HepG2 (cell line): ENCODE measurements at regions not wholly inside any gene's neighbourhood (a gene's known extent, or its start where the extent isn't known, plus 50 kb on each side); places are given as distances from the start of the nearest gene placed in this dataset.

Source experiments
- ATAC-seq: fragments of 200-7000 bp; cut with Tn5 transposase; 3 replicates; pipeline ENCODE4 v1.9.1; 2020; ENCODE audit warnings: mild to moderate bottlenecking, moderate library complexity
- BruUV-seq: library from RNA; stranded (reverse); fragments of 400-500 nt; replicated peaks from 2 replicates; lab custom pipeline; 2021; lab: Mats Ljungman, UMichigan
- CTCF ChIA-PET: fragments of 300-600 bp; formaldehyde crosslinking; extraction: SDS; loops from one replicate; lab custom pipeline; 2021; ENCODE audit warnings: low total read pairs, inconsistent platforms, low intra/inter-chr PET ratio; lab: Yijun Ruan, JAX
- POLR2A ChIA-PET: fragments of 350-600 bp; sonication (Branson Sonifier 250); formaldehyde crosslinking; loops from one replicate; lab custom pipeline; 2020; ENCODE audit warnings: antibody characterized with exemption, inconsistent platforms; lab: Yijun Ruan, JAX
- DNase-seq: peaks from one replicate; pipeline ENCODE4 v3.0.0-alpha.2; 2015; ENCODE audit warnings: low spot score
- FAIRE-seq: peaks from 3 replicates; lab custom pipeline; 2011; peaks lifted over from hg19 to GRCh38; lab: Jason Lieb, UNC
- H2AFZ ChIP-seq: one replicate; pipeline ENCODE4 v1.6.1; 2011; ENCODE audit warnings: low read length, inconsistent platforms
- H3K27ac ChIP-seq: fragments of 300-600 bp; 3 replicates; pipeline ENCODE4 v1.8.0; 2011; ENCODE audit warnings: mixed run types, mild to moderate bottlenecking, mixed read lengths, low read length, inconsistent platforms; ENCODE audit not compliant: insufficient read depth; ENCODE audit errors: extremely low read length
- H3K27me3 ChIP-seq, 2 experiments: fragments of 200-600 bp in 1 of 2; 2 replicates in 1 of 2; 3 replicates in 1 of 2; pipeline versions ENCODE4 v1.6.0 to v1.8.0; 2011; ENCODE audit warnings: low read length in 2 of 2, mild to moderate bottlenecking in 2 of 2, moderate library complexity in 2 of 2, inconsistent platforms in 1 of 2; ENCODE audit not compliant: insufficient read depth in 2 of 2, control insufficient read depth in 1 of 2
- H3K36me3 ChIP-seq, 2 experiments: fragments of 200-600 bp in 1 of 2; replicated peaks in 1 of 2; 2 replicates in 1 of 2; 3 replicates in 1 of 2; pipeline versions ENCODE4 v1.5.1 to v1.8.0; 2011; ENCODE audit warnings: low read length in 2 of 2, inconsistent platforms in 1 of 2; ENCODE audit not compliant: insufficient read depth in 2 of 2, control insufficient read depth in 1 of 2
- H3K4me1 ChIP-seq: 2 replicates; pipeline ENCODE4 v1.5.1; 2012; ENCODE audit warnings: low read length, inconsistent platforms; ENCODE audit not compliant: insufficient read depth
- H3K4me2 ChIP-seq: 2 replicates; pipeline ENCODE4 v1.6.0; 2011; ENCODE audit warnings: low read depth, low read length, inconsistent platforms
- H3K4me3 ChIP-seq, 3 experiments: fragments of 200-600 bp in 1 of 3; sonication (generic), shearing (Covaris generic) in 1 of 3; replicated peaks in 1 of 3; 2 replicates each; pipeline ENCODE4 v1.5.1; 2011 to 2016; ENCODE audit warnings: low read length in 3 of 3, inconsistent platforms in 2 of 3, low read depth in 2 of 3, mild to moderate bottlenecking in 2 of 3, control low read depth in 1 of 3, mixed read lengths in 1 of 3; ENCODE audit not compliant: insufficient read depth in 1 of 3
- H3K79me2 ChIP-seq: one replicate; pipeline ENCODE4 v1.6.1; 2011; ENCODE audit warnings: low read length, inconsistent platforms; ENCODE audit not compliant: insufficient read depth
- H3K9ac ChIP-seq: 2 replicates; pipeline ENCODE4 v1.6.0; 2011; ENCODE audit warnings: mild to moderate bottlenecking, low read depth, low read length, inconsistent platforms; ENCODE audit not compliant: insufficient read depth
- H3K9me3 ChIP-seq: 2 replicates; pipeline ENCODE4 v1.5.1; 2012; ENCODE audit warnings: mild to moderate bottlenecking, low read length
- H4K20me1 ChIP-seq: 2 replicates; pipeline ENCODE4 v1.6.0; 2011; ENCODE audit warnings: inconsistent platforms, mild to moderate bottlenecking, low read length, moderate library complexity; ENCODE audit not compliant: insufficient read depth
- CCDC6 ChIP-seq: sonication (generic); formaldehyde crosslinking; IDR thresholded peaks from 2 replicates; pipeline ENCODE4 v1.8.1; 2022; ENCODE audit warnings: mild to moderate bottlenecking, missing genetic modification reagents, moderate library complexity
- HCFC1 ChIP-seq: fragments of 150-350 bp; IDR thresholded peaks from 2 replicates; pipeline ENCODE4 v1.6.1; 2014; ENCODE audit warnings: low read depth, low read length
- MNT ChIP-seq: fragments of 450-650 bp; IDR thresholded peaks from 2 replicates; pipeline ENCODE4 v1.6.1; 2016
- MXI1 ChIP-seq: IDR thresholded peaks from 3 replicates; pipeline ENCODE4 v1.6.1; 2012; ENCODE audit warnings: low read depth, low read length, inconsistent platforms, borderline replicate concordance
- PRDM4 ChIP-seq: sonication (generic); formaldehyde crosslinking; IDR thresholded peaks from 2 replicates; pipeline ENCODE4 v1.9.0; 2021; ENCODE audit warnings: missing genetic modification reagents, borderline replicate concordance
- YEATS2 ChIP-seq: sonication (generic); formaldehyde crosslinking; IDR thresholded peaks from 2 replicates; pipeline ENCODE4 v1.4.0; 2020; ENCODE audit warnings: missing genetic modification reagents, borderline replicate concordance
- ZBTB20 ChIP-seq: sonication (generic); formaldehyde crosslinking; IDR thresholded peaks from 2 replicates; pipeline ENCODE4 v1.8.1; 2023; ENCODE audit warnings: missing genetic modification reagents, low read depth, mild to moderate bottlenecking, borderline replicate concordance
- ZIK1 ChIP-seq: sonication (generic); formaldehyde crosslinking; IDR thresholded peaks from 2 replicates; pipeline ENCODE4 v1.5.0; 2020; ENCODE audit warnings: mild to moderate bottlenecking, low read depth, missing genetic modification reagents, borderline replicate concordance
- ZMAT5 ChIP-seq: sonication (generic); formaldehyde crosslinking; IDR thresholded peaks from 2 replicates; pipeline ENCODE4 v1.5.0; 2020; ENCODE audit warnings: mild to moderate bottlenecking, low read depth, missing genetic modification reagents, borderline replicate concordance
- ZNF136 ChIP-seq: sonication (generic); formaldehyde crosslinking; IDR thresholded peaks from 2 replicates; pipeline ENCODE4 v1.8.1; 2022; ENCODE audit warnings: low read depth, mild to moderate bottlenecking, moderate library complexity, missing genetic modification reagents
- ZNF20 ChIP-seq: sonication (generic); formaldehyde crosslinking; IDR thresholded peaks from 2 replicates; pipeline ENCODE4 v1.4.0; 2020; ENCODE audit warnings: mild to moderate bottlenecking, moderate library complexity, missing genetic modification reagents
- ZNF720 ChIP-seq: sonication (generic); formaldehyde crosslinking; IDR thresholded peaks from 2 replicates; pipeline ENCODE4 v1.4.0; 2020; ENCODE audit warnings: missing genetic modification reagents
- ZNF879 ChIP-seq: sonication (generic); formaldehyde crosslinking; IDR thresholded peaks from 2 replicates; pipeline ENCODE4 v1.8.1; 2023; ENCODE audit warnings: missing genetic modification reagents
- WGBS: methylation state at CpG from one replicate; pipeline ENCODE4 v1.1.6; 2017; ENCODE audit warnings: low lambda C conversion rate; 5-methylcytosine and 5-hydroxymethylcytosine counted together
- in situ Hi-C: cut with HindIII; loops from 2 replicates; pipeline ENCODE4 v1.10.0; 2017; ENCODE audit warnings: low pct_unique_long_range_greater_than_20kb; ENCODE audit not compliant: extremely low pct_ligation_motif_present
- intact Hi-C: fragments of 100-400 bp; cut with micrococcal nuclease; formaldehyde crosslinking; loops from one replicate; pipeline ENCODE4 v1.10.0; 2022; ENCODE audit not compliant: unreplicated experiment

GRCh38 chr7:114854369-114854768 is 67.5 kb upstream of the MDFIC start:
- WGBS: 3% methylated on average over 2 of the region's 2 CpGs
- no peak for FAIRE-seq
- no peaks in the 10 kb centered on the region for H4K20me1 ChIP-seq
- H3K9ac ChIP-seq: no peak overlapping the region
- no peaks in the 10 kb centered on the region for H3K9me3 ChIP-seq
- no peak overlapping the region for H3K4me2 ChIP-seq
- no peak overlapping the region for H3K4me3 ChIP-seq
- no peak for TF ChIP-seq MNT
- TF ChIP-seq ZNF720 (CRISPR knock-in tag): no peak
- TF ChIP-seq HCFC1: no peak
- TF ChIP-seq, all 625 proteins: peak for 0
- ChIA-PET CTCF (no interaction called here), POLR2A (no interaction called here)
- Histone ChIP-seq H3K79me2 (no peaks in the 10 kb centered on the region), H2AFZ (no peak overlapping the region), H3K27ac (no peak overlapping the region), H3K36me3 (no peaks in the 10 kb centered on the region), H3K27me3 (no peaks in the 10 kb centered on the region), H3K4me1 (no peaks in the 10 kb centered on the region)
- DNase-seq: no peak
- in situ Hi-C loops (loop anchor here (25.0 kb wide), 1 partner anchor 833 kb away; no protein-coding TSS in a partner anchor), intact Hi-C loops (no loop called here)
- no TSS peak for BruUV-seq
- ATAC-seq: no peak

- Histone ChIP-seq H4K20me1 (no peaks in the 10 kb centered on the region), H2AFZ (no peak overlapping the region), H3K79me2 (no peaks in the 10 kb centered on the region), H3K4me1 (no peaks in the 10 kb centered on the region), H3K27me3 (no peaks in the 10 kb centered on the region), H3K36me3 (no peaks in the 10 kb centered on the region), H3K9ac (no peak overlapping the region), H3K4me3 (no peak overlapping the region), H3K27ac (no peak overlapping the region), H3K4me2 (no peak overlapping the region), H3K9me3 (no peaks in the 10 kb centered on the region)
- TF ChIP-seq MXI1 (no peak), ZIK1 (CRISPR knock-in tag) (no peak), ZNF879 (CRISPR knock-in tag) (no peak), ZBTB20 (CRISPR knock-in tag) (no peak), ZMAT5 (CRISPR knock-in tag) (no peak), PRDM4 (CRISPR knock-in tag) (no peak), ZNF20 (CRISPR knock-in tag) (no peak), CCDC6 (CRISPR knock-in tag) (no peak), ZNF136 (CRISPR knock-in tag) (no peak), YEATS2 (CRISPR knock-in tag) (no peak)
- BruUV-seq: no TSS peak
- no peak for DNase-seq
- POLR2A ChIA-PET: no interaction called here
- in situ Hi-C loops (loop anchor here (25.0 kb wide), 1 partner anchor 831 kb away; no protein-coding TSS in a partner anchor), intact Hi-C loops (no loop called here)
- 3% methylated on average over 3 of the region's 3 CpGs for WGBS
- CTCF ChIA-PET: no interaction called here
- ATAC-seq: no peak
- no peak for FAIRE-seq
Measured at GRCh38 chr7:114856625-114857024, 65.3 kb upstream of the MDFIC start.
